Stimulated activated CD4-positive, alpha-beta T cell treated with anti-CD3 and anti-CD28 coated beads, Interleukin-15, amount 100 ng/mL, for 48 hours (primary cell): ENCODE measurements at regions not wholly inside any gene's neighbourhood (a gene's known extent, or its start where the extent isn't known, plus 50 kb on each side); places are given as distances from the start of the nearest gene placed in this dataset.
"Not testable (repeated sequence)": the region's sequence is repeated elsewhere in the genome, so short reads cannot be mapped to it uniquely, and the experiment has no call there.

ENCODE experiments used
- DNase-seq, 2 donors: peaks; one replicate each; pipeline ENCODE4 v3.0.0-alpha.2; 2020; ENCODE audit warnings: low read depth in 2 of 2

DNA sequence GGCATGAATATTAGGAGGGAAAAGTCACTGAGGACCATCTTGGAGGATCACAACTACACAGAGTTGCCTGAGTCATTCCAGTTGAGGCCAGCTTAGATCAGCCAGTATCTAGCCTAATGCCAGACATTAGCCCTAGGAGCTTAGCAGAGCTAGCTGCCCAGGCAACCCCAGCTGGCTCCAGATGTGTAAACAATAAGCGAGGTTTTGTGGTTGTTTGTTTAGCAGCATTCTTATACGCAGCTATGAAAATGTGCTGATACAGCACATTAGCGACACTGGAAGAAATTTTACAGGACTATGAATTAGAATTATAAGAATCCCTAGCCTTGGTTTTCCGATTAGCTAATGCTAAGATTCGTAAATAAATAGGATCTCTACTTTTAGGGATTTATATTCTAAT is 59.3 kb downstream of the BTBD3 start:
- DNase-seq: no peak

DNA sequence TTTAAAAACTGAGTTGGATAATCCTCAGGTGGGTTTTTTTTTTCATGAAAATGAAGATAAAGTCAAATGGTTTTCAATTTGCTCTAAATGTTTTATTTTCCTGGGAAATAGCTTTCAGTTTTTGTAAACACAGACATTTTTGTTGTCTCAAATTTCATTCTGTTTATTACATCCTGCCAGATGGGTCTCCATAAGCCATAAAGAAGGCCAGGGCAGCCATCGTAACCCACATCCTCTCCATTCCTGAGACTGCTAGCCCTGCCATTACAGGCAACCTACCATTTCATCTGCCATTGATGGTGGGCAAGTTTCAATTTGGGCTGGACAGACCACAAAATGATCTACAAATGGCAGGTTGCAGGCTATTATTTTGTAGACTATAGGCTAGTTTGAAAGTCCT is 60.8 kb downstream of the BTBD3 start:
- no peak for DNase-seq

DNA sequence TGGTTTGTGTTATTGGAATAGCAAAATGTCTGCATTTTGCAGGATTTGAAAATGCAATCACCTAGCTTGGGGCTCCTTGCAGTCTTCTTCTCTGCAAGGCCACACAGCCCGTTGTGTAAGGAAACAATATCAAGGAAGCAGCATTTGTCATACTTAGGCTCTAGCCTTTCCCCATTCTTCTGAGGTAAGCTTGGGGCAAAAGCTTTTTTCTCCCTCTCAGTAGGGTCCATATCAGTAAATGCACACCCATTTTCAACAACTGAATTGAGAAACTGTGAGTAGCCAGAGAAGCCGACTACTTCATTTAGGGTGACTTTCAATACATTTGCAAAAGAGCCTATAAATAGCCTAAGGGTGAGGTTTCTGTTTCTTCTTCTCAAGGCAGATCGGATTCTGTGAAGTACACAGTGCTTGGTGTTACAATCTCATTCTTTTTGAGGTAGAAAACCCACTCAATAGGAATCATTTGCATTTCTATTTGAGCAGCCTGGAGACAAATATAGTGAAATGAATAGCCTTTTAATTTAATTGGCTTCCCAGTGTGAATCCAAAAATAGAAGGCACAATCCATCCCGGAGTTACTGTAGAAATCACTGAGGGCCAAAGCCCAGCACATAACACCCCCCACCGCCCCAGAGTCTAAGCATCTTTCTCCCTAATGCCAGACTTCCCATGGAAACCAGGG is 61.8 kb downstream of the BTBD3 start:
- no peak for DNase-seq

DNA sequence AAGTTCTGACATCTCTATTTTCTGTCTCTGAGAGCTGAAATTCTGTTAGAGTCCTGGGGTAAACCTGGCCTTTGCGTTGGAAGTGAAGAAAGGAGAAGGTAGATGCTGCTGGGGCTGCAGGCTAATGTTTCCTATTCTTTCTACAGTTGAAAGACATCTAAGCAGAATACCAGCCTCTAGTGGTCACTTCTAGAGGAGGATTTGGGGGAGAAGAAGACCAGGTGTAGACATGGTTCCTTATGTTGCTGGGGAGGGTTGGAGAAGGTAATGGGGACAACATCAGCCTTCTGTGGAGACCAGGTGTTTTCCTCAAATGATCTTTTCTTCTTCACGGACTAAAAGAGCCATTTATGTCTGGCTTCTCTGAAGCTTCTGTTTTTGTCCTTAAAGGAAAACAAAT is 62.6 kb downstream of the BTBD3 start:
- no peak for DNase-seq

DNA sequence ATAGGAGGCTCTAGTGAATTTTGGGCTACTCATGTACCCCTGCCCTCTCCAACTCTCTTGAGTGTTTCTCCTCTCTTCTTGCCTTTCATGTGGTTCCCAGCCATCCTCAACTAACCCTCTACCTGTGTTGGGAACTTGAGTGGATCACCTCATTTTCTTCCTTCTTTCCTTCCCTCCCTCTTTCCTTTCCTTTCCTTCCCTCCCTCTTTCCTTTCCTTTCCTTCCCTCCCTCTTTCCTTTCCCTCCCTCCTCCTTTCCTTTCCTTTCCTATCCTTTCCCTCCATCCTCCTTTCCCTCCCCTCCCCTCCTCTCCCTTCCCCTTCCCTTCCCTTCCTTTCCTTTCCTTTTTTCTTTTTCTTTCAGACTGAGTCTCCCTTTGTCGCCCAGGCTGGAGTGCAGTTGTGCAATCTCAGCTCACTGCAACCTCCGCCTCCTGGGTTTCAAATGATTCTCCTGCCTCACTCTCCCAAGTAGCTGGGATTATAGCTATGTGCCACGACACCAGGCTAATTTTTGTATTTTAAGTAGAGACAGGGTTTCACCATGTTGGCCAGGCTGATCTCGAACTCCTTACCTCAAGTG is 63.8 kb downstream of the BTBD3 start:
- no peak for DNase-seq

DNA sequence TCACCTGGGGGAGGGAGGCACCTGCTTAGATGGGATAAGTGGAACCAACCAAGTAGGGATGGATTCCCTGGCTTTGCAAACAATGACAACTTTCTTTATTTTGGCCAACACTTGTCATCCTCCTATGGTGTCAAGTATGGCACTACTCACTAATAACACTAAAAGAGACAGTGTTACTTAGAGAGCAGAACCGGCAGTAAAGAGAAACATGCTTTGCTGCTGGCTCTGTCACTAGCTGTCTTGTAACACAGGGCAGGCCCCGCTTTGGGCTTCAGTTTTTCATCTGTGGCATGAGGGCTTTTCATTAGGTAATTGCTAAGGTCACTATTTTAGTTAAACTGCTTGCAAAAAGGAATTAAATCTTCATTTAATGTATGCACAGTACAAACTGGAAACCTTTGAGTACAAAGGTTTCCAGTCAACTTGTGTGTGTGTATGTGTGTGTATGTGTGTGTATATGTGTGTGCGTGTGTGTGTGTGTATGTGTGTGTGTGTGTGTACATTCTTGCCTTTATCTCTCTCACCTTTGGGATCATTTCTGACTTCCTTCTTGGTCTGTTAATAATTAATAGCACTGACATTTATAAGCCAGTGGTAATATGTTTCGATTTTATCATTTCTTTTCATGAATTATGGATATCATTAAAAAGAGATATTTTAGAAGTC is 64.7 kb downstream of the BTBD3 start:
- no peak for DNase-seq

DNA sequence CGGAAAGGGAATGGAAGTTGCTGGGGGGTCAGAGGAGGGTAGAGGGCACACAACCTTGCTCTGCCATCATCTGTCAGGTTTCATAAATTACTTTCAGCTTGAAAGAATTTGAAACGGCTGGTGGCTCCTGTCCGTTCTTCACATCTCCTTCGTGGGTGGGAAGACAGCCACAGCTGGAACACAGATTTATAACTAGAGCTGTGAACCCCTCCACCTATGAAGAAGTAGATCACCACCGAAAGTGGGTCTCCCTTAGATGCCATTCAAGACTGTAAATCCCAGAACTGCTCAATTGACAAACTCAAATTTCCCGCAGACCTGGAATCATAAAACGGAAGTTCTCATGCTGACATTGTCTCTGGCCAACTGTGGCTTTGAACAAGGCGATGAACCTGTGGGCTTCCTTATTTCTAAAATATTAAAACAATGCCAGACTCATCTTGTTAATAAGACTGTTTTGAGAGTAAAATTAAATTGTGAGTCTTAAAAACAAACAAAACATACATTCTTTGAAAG is 65.3 kb downstream of the BTBD3 start:
- DNase-seq: no peak

DNA sequence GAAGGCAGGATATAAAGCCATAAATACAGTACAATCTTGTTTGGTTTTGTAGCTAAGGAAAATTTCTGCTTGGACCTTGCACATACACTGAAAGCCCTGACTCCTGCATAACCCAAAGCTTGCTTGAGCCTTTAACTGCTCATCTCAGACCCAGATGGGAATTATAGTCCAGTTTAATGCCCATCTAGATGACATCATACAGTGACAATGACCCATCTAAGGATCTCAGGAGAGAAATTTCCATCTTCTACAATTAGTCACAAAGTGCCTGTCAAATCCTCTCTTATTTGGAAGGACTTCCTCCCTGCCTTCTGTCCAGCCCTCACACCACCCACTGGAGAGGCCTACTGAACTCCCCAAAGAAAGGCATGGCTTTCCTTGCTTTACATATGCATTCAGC is 69.3 kb downstream of the BTBD3 start:
- no peak for DNase-seq

DNA sequence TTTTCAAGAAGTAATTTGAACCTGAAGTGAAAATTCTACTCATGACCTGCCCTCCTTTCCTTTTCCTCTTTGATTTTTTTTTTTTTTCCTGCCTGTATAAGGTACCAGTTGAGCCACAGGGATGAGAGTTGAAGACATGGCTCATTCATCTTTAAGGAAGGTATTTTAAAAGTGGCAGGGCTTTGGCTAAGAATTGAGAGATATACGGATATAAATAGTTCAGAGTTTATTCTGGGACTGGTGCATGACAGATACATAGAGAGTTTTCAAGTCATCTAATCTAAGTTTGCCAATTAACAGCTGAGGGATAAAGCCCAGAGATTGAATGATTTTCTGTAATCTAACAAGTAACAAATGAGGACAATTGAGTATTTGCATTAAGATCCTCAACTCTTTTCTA is 69.8 kb downstream of the BTBD3 start:
- no peak for DNase-seq

DNA sequence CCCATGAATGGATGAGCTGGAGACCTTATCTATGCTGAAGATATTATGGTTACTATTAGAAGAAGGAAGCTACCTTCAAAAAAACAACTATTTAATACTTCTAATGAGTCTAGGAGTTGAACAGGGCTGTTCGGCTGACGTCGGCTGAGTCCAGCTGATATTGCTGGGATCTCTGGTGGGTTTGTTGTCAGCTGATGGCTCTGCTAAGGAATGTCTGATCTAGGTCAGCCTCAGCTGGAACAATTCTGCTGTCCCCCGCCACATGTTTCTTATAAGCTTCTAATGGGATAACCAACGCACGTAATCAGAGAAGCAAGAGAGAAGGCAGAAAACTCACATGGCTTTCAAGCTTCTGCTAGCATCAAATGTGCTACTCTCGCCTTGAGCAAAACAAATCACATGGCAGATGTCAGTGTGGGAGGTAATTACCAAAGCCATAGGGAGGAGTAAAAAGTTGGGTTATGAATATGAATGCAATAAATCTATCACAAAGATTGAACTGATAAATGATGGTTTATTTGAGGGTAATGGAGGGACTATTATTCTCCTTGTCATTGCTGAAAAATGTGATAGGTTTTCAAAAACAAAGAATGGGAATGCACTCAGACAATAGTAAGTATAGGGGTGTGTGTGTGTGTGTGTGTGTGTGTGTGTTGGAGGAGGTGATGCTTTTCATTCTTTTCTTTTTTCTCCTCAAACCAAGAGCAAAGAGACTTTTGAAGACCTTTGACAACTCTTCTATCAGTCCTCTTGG is 71.5 kb downstream of the BTBD3 start:
- no peak for DNase-seq

DNA sequence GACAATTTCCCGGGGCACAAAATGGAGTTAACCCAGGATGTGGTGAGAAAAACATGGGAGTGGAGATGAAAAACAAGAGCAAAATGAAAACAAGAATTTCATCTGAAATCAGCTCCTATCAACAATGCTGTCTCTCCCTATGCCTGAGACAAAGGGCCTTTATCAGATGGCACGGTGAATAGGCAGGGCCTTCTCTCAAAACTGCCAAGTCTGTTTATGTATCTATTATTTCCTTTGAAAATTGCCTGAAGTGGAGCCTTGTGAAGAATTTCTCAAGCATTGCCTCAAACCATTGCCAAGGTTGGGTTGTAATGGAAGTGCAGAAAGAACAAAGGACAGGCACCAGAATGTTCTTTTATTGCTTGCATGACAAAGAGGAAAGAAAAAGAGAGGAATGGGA is 74.7 kb downstream of the BTBD3 start:
- no peak for DNase-seq

DNA sequence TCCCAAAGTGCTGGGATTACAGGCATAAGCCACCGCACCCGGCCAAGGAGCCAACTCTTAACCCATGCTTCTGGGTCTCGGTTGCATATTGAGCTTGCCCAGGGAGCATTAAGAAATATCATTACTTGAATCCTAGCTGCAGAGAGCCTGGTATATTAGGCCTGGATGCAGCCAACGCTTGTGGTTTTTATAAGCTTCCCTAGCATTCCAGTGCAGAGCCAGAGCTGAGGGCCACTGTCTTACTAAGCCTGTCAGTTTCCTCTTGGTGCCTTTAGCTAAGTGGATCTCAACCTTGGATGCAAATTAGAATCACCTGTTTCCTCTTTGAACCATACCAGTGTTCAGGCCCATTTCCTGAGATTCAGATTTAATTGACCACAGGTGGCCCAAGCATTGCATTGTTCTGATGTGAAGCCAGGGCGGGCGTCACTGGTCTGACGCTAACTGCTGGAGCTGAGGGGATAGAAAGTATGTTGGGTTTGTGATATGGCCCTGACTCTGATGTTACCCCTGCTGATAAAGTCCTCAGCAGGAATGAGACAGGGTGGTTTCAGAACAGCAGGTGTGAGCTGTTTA is 76.3 kb downstream of the BTBD3 start:
- DNase-seq: no peak

DNA sequence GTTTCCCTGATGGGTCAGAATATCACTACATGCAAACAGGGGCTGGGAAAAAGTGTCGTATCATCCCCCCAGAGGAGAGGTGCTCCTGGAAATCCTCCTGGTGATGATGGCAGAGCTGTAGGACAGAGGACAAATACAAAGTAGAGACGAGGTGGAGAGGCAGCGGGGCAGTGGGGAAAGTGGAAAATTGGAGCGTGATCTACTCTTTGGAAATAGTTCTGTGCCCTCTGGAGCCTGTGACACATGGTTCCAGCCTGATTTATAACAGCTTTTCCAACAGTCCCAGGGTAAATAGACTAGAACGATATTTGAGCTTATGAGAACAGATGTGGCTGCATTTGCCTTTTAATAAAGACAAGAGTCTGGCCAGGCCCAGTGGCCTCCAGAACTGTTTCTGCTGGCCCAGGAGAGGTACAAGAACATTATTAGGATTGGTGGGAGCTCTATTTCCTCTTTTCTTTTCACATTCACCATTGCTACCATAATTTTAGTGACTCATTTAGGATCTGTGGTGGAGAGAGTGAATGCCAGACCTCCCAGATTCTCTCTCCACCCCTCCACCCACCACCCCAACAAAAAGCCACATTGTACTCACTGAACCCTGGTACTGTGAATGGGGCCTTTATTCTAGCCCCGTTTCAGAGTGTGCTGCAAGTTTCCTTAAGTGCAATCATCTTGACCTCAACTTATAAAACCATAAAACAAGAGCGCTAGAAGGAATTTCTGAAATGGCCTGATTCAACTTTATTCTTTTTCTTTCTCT is 78.3 kb downstream of the BTBD3 start:
- DNase-seq: no peak

DNA sequence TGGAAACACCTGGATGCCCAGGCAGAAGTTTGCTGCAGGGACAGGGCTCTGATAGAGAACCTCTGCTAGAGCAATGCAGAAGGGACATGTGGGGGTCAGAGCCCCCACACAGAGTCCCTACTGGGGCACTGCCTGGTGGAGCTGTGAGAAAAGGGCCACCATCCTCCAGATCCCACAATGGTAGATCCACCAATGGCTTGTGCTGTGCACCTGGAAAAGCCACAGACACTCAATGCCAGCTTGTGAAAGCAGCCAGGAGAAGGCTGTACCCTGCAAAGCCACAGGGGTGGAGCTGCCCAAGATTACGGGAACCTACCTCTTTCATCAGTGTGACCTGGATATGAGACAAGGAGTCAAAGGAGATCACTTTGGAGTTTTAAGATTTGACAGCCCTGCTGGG is 87.1 kb downstream of the BTBD3 start:
- not testable (repeated sequence) for DNase-seq

DNA sequence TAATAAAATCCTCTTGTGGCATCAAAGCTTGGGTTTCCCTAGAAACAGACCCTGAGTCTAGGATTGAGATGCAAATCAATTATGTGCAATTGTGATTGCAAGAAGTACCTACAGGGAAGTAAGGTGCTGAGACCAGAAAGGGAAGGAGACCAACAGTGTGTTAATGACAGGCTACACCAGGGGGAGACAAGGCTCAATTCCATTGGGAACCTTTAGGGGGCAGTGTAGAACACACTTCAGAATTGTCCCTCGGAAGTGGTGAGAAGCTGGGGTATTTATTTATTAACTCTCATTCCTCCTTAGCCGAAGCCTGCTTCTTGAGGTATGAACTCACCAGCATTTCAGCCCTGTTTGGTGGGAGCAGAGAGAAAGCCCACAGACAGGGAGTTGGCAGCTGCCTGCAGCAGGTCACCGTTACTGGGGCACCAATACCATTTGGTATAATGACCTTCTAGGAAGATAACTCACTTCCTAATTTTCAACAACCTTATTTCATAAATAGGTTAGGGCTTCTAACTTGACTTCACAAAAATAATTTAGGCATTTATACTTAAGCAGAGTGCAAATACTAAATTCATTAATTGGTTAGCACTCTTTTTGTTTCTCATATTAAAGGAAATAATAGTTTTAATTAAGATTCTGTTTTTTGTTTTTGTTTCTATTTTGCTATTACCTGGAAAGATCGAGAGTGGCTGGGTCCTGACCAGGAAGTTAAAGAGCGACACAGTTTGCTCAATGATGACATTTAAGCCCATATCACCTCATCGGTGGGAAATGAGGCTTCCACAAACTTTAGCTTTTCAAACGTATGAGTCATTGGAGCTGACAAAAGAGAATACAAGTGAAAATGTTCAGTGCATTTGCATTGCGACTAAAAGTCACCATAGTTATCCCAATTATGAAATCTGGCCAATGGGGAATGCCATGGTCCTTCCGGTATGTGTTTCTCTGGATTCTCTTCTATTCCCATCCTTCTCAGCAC is 94.8 kb downstream of the BTBD3 start:
- DNase-seq: peak in 1 of 2 donors; percentile 8

DNA sequence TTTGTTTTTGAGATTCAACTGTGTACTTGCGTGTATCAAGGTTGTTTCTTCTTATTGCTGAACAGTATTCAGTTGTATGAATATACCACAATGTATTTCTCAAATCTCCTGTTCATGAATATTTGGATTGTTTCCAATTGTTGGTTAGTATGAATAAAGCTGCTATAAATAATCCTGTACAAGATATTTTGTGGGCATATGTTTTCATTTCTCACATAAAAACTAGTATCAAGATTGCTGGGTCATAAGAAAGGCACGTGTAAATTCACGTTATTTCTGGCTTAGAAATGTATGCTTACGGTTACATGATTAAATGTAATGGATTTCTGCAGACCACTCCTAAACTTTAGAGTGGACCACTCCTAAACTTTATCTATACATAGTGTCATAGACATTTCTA is 96.6 kb downstream of the BTBD3 start:
- no peak for DNase-seq

DNA sequence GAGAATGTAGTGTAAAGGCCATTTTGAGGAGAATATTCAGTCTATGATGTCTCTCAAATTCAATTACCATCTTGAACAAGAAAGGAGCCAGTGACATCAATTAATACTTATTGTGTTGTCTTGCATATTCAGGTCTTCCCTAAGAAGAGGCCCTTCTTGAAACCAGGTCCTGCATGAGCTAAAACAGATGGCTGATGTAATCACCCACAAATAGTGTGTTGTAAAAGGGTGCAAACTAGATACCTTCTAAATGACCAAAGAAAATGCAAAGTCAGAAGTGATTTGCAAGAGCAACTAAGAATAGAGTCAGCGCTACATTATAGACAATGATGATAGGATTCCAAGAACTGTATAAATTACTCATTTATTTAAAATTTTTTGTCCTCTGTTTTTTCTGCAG is 97.0 kb downstream of the BTBD3 start:
- DNase-seq: no peak

DNA sequence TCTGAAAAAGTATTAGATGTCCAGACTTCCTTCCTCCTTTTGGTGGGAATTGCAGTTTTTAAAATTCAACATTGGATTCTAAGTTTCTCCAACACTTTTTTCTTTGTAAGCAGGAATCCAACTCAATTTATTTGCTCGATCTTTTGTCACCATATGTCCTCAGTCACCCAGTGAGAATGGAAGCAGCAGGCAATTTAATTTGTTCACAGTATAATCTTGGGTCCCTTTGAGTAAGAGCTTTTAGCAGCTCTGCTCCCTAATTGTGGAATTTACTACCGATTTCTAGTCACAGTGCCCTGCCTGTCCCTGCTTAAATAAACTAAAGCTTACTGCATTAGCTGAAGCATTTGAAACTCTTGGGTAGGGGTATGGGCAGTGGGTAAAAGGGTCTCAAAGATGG is 98.6 kb downstream of the BTBD3 start:
- no peak for DNase-seq

DNA sequence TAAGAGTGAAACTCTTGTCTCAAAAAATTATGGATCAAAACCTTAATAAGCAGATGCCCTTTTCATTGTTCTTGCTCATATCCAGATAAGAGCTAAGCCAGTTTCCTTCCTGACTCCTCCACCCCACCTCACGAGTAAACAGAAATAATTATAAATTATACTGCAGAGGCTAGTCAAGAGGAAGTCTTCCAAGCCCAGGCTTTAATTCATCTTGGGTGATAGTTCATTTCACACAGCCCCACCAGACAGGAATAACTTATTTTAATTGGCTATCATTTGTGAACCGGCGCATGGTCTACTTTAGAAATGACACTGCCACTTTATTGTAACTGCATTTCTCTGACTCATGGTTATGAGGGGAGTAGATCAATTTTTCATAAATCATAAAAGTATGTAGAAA is 102.0 kb downstream of the BTBD3 start:
- DNase-seq: no peak

DNA sequence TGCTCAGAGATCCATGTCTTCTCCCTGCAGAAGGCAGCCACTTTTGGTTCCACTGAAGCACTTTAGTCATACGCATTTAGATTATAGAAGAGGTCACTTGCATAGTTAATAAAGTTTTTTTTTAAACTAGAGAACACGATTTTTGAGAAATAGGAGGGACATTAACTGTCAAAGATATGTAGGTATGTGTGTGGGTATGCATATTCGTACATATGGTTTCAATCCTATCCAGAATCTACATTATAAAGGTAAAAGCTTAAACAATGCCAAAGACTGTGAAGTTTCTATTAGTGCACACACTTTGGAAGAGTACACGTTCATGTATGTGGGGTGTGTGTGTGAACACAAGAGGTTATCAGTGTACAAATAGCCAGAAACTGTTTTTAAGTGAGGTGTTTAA is 103.2 kb downstream of the BTBD3 start:
- no peak for DNase-seq
